Adrenal gland (tissue), 9 donors: ENCODE measurements at regions not wholly inside any gene's neighbourhood (a gene's known extent, or its start where the extent isn't known, plus 50 kb on each side); places are given as distances from the start of the nearest gene placed in this dataset.

ENCODE experiments used
- DNase-seq, 7 donors: peaks; one replicate each; pipeline ENCODE4 v3.0.0-alpha.2; 2019 to 2020
- H3K27ac ChIP-seq, 5 donors: fragments of 200-600 bp; sonication (generic) in 4 of 5; 1 replicate in 3 of 5; 2 replicates in 2 of 5; pipeline versions ENCODE4 v1.5.1 to v1.8.0; 2016 to 2020; ENCODE audit warnings: mild to moderate bottlenecking in 1 of 5
- H3K27me3 ChIP-seq: fragments of 200-600 bp; 2 replicates; pipeline ENCODE4 v1.8.0; 2021
- H3K36me3 ChIP-seq, 2 donors: fragments of 200-600 bp; replicated peaks in 1 of 2; 1 replicate in 1 of 2; 2 replicates in 1 of 2; pipeline versions ENCODE4 v1.5.1 to v1.8.0; 2018 to 2022
- H3K4me1 ChIP-seq, 2 donors: fragments of 200-600 bp; replicated peaks in 1 of 2; 1 replicate in 1 of 2; 2 replicates in 1 of 2; pipeline versions ENCODE4 v1.5.1 to v1.8.0; 2018 to 2021
- H3K4me3 ChIP-seq, 4 donors: fragments of 200-600 bp; sonication (generic) in 3 of 4; one replicate each; pipeline ENCODE4 v1.5.1; 2016 to 2018
- H3K9me3 ChIP-seq, 3 donors: fragments of 200-600 bp; sonication (generic) in 1 of 3; replicated peaks in 1 of 3; 1 replicate in 2 of 3; 2 replicates in 1 of 3; pipeline versions ENCODE4 v1.5.1 to v1.8.0; 2016 to 2021
- CTCF ChIP-seq, 6 experiments: fragments of 450-650 bp in 4 of 6; fragments of 200-600 bp in 2 of 6; sonication (generic) in 1 of 6; IDR thresholded peaks; 1 replicate in 5 of 6; 2 replicates in 1 of 6; pipeline versions ENCODE4 v1.5.1 to v1.8.0; 2016 to 2021; ENCODE audit warnings: antibody characterized with exemption in 6 of 6, mild to moderate bottlenecking in 2 of 6, moderate library complexity in 1 of 6
- POLR2A ChIP-seq, 2 donors: fragments of 450-650 bp; IDR thresholded peaks; one replicate each; pipeline ENCODE4 v1.6.1; 2017; ENCODE audit warnings: antibody characterized with exemption in 2 of 2, mild to moderate bottlenecking in 2 of 2, moderate library complexity in 1 of 2
- WGBS, 4 donors: extraction: QIAGEN DNeasy Blood & Tissue Kit in 2 of 4; methylation state at CpG; one replicate each; pipeline versions ENCODE4 v1.1.5 to v1.1.7; 2013 to 2017; 5-methylcytosine and 5-hydroxymethylcytosine counted together
- intact Hi-C, 2 donors: fragments of 100-400 bp; cut with DNase I; formaldehyde crosslinking; loops; one replicate each; pipeline versions ENCODE4 v1.14.1 to v1.15.0; 2022 to 2023
- donor health status: healthy with polysubstance abuse.
- donor health status: Bipolar disorder and iron deficiency.
- donor health status: DM: yes; HTN: yes; CAD: no.
- donor health status: DM: no; HTN: no; CAD: no.
- donor health status: DM: no; HTN: no; CAD: no.

- H3K4me1 ChIP-seq: no peaks in the 10 kb centered on the region
- no peaks in the 10 kb centered on the region for H3K27me3 ChIP-seq
- DNase-seq: no peak
- intact Hi-C loops: no loop called here
- no peaks in the 10 kb centered on the region for H3K9me3 ChIP-seq
- no peak overlapping the region for H3K27ac ChIP-seq
- WGBS, 4 donors: 38 to 57% (median 48%) methylated on average over 3 of the region's 3 CpGs
- no peak overlapping the region for H3K4me3 ChIP-seq
- H3K36me3 ChIP-seq: no peaks in the 10 kb centered on the region
- TF ChIP-seq POLR2A (IDR thresholded peaks at IDR 0.05) (no peak), CTCF (IDR thresholded peaks at IDR 0.05) (no peak)
These were observed 300.1 kb downstream of the VRK1 start for GRCh38 chr14:97097296-97097695.

GRCh38 chr14:97100306-97100705, 303.1 kb downstream of the VRK1 start:
- intact Hi-C loops: no loop called here
- no peak for DNase-seq
- H3K9me3 ChIP-seq: no peaks in the 10 kb centered on the region
- no peaks in the 10 kb centered on the region for H3K27me3 ChIP-seq
- H3K36me3 ChIP-seq: no peaks in the 10 kb centered on the region
- WGBS, 4 donors: 82 to 92% (median 83%) methylated on average over 2 of the region's 2 CpGs
- no peak overlapping the region for H3K4me3 ChIP-seq
- TF ChIP-seq CTCF (IDR thresholded peaks at IDR 0.05) (no peak), POLR2A (IDR thresholded peaks at IDR 0.05) (no peak)
- H3K27ac ChIP-seq: no peak overlapping the region
- no peaks in the 10 kb centered on the region for H3K4me1 ChIP-seq

DNA sequence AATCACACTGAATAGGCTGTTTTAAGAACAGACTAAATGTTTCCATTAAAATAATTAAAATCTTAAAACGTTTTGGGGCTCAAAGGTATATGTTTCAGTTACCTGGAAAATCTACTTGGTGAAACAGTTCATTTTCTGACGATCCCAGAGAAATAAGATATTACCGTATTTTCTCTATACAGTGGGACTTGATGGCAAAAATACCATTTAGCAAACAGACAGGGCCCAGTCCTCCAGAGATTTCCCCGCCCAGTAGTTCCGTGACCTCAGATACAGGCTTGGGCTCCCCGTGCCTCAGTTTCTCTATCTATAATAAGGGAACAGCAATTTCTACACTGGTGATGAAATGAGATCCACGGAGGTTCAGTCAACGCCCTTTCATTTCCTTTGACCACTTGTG, 304.4 kb downstream of the VRK1 start:
- H3K36me3 ChIP-seq: no peaks in the 10 kb centered on the region
- no peak for DNase-seq
- no peaks in the 10 kb centered on the region for H3K9me3 ChIP-seq
- TF ChIP-seq POLR2A (IDR thresholded peaks at IDR 0.05): no peak
- no peak for TF ChIP-seq CTCF (IDR thresholded peaks at IDR 0.05)
- intact Hi-C loops: no loop called here
- no peak overlapping the region for H3K27ac ChIP-seq
- WGBS, 4 donors: 66 to 70% (median 66%) methylated on average over 8 of the region's 8 CpGs
- no peak overlapping the region for H3K4me3 ChIP-seq
- no peaks in the 10 kb centered on the region for H3K27me3 ChIP-seq
- no peaks in the 10 kb centered on the region for H3K4me1 ChIP-seq

DNA sequence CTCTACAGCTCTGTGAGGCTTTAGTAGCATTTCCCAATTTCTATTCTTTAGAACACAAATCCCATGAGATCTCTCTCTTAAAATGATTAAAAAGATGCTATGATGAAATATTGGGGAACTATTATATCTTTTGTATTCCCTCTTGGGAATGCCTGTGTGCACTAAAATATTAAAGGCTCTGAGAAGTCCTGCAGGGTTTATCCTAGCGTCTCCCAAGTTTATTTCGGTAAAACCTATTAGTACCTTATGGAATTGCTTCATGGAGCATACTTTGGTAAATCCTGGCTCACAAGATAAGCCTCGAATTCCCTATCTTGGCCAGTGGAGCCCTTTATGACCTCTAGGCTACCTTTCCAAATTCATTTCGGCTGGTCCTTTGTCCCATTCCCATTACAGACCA, 306.8 kb downstream of the VRK1 start:
- H3K4me1 ChIP-seq: no peaks in the 10 kb centered on the region
- intact Hi-C loops: no loop called here
- WGBS, 4 donors: 72 to 88% (median 77%) methylated on average over 4 of the region's 4 CpGs

More for the DNA sequence above, 306.8 kb downstream of the VRK1 start:
- TF ChIP-seq CTCF (IDR thresholded peaks at IDR 0.05) (no peak), POLR2A (IDR thresholded peaks at IDR 0.05) (no peak)
- H3K9me3 ChIP-seq: no peaks in the 10 kb centered on the region
- no peaks in the 10 kb centered on the region for H3K36me3 ChIP-seq
- no peak overlapping the region for H3K4me3 ChIP-seq
- no peak overlapping the region for H3K27ac ChIP-seq
- H3K27me3 ChIP-seq: no peaks in the 10 kb centered on the region
- DNase-seq: no peak
